NB4 (cell line): ENCODE measurements at regions not wholly inside any gene's neighbourhood (a gene's known extent, or its start where the extent isn't known, plus 50 kb on each side); places are given as distances from the start of the nearest gene placed in this dataset.

Source experiments
- DNase-seq: peaks from one replicate; pipeline ENCODE4 v3.0.0; 2010; ENCODE audit warnings: low read depth
- H3K4me3 ChIP-seq: one replicate; pipeline ENCODE4 v1.5.1; 2011; ENCODE audit warnings: mild to moderate bottlenecking, low read depth, low read length, moderate library complexity
- MYC ChIP-seq: IDR thresholded peaks from 2 replicates; pipeline ENCODE4 v1.6.1; 2011; ENCODE audit warnings: low read depth, low read length
- POLR2A ChIP-seq: IDR thresholded peaks from 2 replicates; pipeline ENCODE4 v1.6.1; 2011; ENCODE audit warnings: mild to moderate bottlenecking; ENCODE audit not compliant: insufficient read length; ENCODE audit errors: extremely low read depth
- TF ChIP-seq, protein P1 (sequence below): IDR thresholded peaks from one replicate; pipeline ENCODE4 v1.5.1; 2012; ENCODE audit warnings: low read depth, low read length
- TF ChIP-seq, protein P2 (sequence below): IDR thresholded peaks from 2 replicates; pipeline ENCODE4 v1.6.1; 2011; ENCODE audit warnings: low read depth, low read length

DNA sequence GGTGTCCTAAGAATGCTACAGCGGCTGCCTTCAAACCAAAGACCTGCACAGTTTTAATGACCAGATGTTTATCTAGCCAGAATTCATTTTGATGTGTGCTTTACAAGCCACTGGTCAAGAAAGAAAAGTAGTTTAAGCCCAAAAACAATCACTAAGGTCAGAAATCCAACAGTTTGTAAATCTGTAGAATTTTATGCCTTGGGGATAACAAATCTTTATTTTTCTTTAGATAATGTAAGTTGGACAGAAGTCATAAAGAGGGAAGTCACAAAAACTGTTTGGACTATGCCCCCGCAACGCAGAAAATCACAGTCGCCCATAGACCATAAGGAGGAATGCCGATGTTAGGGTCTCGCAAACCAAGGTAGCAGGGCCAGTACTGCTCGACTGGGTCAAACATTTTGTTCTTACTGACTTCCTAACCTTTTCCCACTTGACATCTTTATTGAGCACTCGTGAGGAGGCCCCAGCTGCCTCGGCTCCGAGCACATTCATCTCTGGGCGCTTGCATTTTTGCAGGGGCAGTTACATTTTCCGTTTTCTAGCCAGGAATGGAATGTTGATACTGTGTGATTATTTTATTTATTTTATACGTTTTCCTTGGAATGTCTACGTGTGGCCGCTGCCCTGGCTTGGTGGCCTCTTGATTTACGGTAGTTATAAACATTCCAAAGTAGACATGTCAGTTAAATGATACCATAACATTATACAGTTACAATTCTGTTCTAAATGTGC is 56.7 kb upstream of the APCDD1L start:
- TF ChIP-seq POLR2A (no peak), MYC (no peak)
- TF ChIP-seq, protein P1, sequence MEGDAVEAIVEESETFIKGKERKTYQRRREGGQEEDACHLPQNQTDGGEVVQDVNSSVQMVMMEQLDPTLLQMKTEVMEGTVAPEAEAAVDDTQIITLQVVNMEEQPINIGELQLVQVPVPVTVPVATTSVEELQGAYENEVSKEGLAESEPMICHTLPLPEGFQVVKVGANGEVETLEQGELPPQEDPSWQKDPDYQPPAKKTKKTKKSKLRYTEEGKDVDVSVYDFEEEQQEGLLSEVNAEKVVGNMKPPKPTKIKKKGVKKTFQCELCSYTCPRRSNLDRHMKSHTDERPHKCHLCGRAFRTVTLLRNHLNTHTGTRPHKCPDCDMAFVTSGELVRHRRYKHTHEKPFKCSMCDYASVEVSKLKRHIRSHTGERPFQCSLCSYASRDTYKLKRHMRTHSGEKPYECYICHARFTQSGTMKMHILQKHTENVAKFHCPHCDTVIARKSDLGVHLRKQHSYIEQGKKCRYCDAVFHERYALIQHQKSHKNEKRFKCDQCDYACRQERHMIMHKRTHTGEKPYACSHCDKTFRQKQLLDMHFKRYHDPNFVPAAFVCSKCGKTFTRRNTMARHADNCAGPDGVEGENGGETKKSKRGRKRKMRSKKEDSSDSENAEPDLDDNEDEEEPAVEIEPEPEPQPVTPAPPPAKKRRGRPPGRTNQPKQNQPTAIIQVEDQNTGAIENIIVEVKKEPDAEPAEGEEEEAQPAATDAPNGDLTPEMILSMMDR = no peak
- TF ChIP-seq, protein P2, sequence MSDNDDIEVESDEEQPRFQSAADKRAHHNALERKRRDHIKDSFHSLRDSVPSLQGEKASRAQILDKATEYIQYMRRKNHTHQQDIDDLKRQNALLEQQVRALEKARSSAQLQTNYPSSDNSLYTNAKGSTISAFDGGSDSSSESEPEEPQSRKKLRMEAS = no peak
- no peak for DNase-seq
- H3K4me3 ChIP-seq = no peak overlapping the region

DNA sequence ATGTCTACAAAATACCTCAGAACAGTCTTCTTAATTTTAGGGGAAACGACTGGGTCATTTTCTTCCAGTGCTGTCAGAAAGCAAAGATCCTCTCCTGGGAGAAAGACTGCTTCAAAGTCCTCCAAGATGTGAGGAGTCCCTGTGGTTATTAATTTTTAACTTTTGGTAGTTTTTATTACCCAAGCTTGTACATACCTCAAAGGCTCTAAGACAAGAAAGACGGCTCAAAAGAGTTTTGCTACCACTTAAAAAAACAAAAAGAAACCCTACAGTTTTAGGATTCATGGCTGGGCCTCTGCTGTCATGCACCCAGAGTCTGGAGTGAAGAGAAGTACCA is 56.1 kb upstream of the APCDD1L start:
- no peak overlapping the region for H3K4me3 ChIP-seq
- no peak for DNase-seq
- TF ChIP-seq POLR2A (no peak), MYC (no peak)
- TF ChIP-seq, protein P2 = no peak
- TF ChIP-seq, protein P1 = no peak

DNA sequence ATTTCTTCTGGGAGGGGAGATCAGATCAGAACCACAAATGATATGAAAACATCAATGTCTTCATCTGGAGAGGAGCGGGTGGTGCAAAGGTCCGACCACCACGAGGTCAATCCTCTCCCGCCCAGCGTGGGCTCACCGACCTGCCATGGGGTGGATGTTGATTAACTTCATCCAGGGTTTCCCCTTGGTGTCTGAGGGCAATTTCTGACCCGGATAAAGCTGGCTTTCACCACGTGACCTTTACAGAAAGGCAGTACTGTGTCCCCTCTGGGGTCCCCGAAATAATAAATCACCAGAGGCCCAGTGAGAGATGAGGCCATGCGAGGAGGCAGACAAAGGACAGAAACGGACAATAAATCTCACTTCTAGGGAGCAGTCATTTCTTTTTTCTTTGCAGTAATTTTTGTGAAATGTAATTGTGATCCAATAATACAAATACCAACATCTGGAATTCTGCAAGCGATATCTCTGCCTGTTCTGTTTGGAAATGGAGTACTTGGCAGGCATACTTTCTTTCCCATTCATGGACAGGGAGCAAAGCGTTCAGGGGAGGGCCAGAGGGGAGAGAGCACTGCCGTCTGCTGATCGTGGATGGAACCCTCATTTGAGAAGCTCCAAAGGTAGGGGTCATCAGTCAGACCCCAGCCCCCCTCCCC is 55.1 kb upstream of the APCDD1L start:
- no peak for DNase-seq
- no peak for TF ChIP-seq POLR2A
- TF ChIP-seq MYC = no peak
- TF ChIP-seq, protein P1 = no peak
- TF ChIP-seq, protein P2 = no peak
- H3K4me3 ChIP-seq = no peak overlapping the region

DNA sequence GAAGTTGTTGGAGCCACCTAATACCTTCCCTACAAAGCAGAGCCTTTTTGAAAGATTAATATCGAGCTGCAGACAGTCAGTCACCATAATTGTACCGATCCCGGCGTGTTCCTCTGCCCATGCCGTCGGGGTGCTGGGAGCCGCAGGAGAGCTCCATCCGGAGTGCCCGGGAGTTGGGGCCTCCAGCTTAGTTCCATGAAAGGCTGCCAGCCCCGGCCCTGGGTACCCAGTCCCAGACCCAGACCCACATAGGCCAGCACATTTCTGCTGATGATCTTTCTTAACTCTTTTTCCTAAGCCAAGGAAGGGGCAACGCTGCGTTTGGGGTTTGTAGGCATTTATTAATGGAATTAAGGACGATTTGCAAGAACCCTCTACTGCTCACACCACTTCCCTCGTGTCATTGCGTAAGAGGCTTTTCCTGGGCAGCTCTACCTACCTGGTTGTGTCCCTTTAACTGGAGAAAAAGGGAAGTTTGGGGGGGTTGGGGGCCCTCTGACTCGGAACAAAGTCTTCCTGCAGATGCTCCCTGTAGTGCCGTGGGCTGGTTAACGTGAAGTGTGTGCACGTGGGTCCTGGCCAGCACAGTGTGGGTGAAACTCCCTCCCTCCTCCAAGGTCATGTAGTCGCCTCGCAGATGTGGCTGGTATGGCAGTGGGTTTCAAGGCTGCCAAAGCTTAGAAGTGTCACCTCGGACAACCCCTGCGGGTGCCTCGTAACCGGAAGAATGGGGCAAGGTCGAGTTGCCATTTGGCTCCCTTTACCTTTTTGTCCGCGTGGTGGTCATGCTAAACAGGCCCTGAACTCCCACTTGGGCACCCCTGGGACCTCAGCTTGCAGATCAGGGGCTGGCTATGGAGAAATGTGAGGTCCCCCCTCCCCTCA is 54.3 kb upstream of the APCDD1L start:
- no peak overlapping the region for H3K4me3 ChIP-seq
- peak; percentile 67 for DNase-seq
- TF ChIP-seq, protein P2 = peak; percentile 50
- TF ChIP-seq, protein P1 = no peak

DNA sequence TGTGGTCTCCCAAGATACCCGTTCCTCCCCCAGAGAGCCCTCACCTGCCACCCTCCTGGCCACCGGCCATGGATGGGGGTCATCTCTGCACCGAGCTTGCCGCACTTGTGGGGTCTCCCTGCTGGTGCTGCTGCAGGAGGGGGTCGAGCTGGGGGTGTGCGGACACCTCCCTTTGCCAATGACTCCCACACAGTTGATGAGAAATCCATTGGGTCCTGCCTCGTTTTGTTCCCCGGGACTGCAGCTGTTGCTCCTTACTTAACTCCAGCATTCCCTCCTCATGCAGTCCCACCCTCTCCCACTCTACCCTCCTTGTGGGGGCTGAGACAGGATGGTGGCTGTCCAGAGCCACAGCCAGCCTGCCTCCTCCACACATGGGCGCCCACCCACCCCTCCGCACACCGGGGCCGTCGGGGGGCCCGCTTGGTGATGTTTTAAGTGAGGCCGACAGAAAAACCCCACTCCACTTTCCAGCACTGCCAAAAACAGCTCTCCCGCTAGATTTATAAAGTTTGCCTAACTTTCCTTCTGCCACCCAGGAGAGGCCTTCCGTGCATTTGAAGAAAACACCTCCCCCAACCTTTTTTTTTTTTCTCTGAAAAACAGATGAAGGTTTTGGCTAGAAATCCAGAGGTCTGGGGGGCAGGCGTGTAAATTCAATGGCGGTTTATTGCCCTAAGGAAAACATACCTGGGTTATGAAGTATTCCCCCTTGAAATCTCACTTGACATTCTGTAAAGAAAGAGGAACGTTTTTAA is 53.5 kb upstream of the APCDD1L start:
- DNase-seq = no peak
- no peak overlapping the region for H3K4me3 ChIP-seq
- TF ChIP-seq, protein P2 = no peak
- TF ChIP-seq, protein P1 = no peak
- no peak for TF ChIP-seq POLR2A
- no peak for TF ChIP-seq MYC
